ENCODE measurements at regions not wholly inside any gene's neighbourhood (a gene's known extent, or its start where the extent isn't known, plus 50 kb on each side); places are given as distances from the start of the nearest gene placed in this dataset.

GRCh38 chr21:28212061-28212460 is 780.6 kb downstream of the LTN1 start:
- Histone ChIP-seq H3K4me1 (ENCODE audit: low read depth) (no peaks in the 10 kb centered on the region), H3K4me3 (no peak overlapping the region), H3K9me3 (no peaks in the 10 kb centered on the region), H3K36me3 (ENCODE audit: low read depth) (no peaks in the 10 kb centered on the region)
- DNase-seq: no peak
- TF ChIP-seq CTCF (IDR thresholded peaks at IDR 0.05): no peak
- no peak for ATAC-seq
- intact Hi-C loops (cut with DNase I, micrococcal nuclease): no loop called here

- Histone ChIP-seq H3K9me3 (no peaks in the 10 kb centered on the region), H3K36me3 (ENCODE audit: low read depth) (no peaks in the 10 kb centered on the region), H3K4me3 (no peak overlapping the region), H3K4me1 (ENCODE audit: low read depth) (no peaks in the 10 kb centered on the region)
- no peak for DNase-seq
- no peak for ATAC-seq
- intact Hi-C loops (cut with DNase I, micrococcal nuclease): no loop called here
- no peak for TF ChIP-seq CTCF (IDR thresholded peaks at IDR 0.05)
These were observed 785.1 kb downstream of the LTN1 start for GRCh38 chr21:28207436-28208173.

GRCh38 chr21:28200726-28201125 is 792.0 kb downstream of the LTN1 start:
- TF ChIP-seq CTCF (IDR thresholded peaks at IDR 0.05): no peak
- H3K4me1 ChIP-seq (ENCODE audit: low read depth): no peaks in the 10 kb centered on the region
- H3K36me3 ChIP-seq (ENCODE audit: low read depth): no peaks in the 10 kb centered on the region
- no peaks in the 10 kb centered on the region for H3K9me3 ChIP-seq
- H3K4me3 ChIP-seq: no peak overlapping the region
- DNase-seq (no peak), ATAC-seq (no peak)
- intact Hi-C loops (cut with DNase I, micrococcal nuclease): no loop called here

- no peak for TF ChIP-seq CTCF (IDR thresholded peaks at IDR 0.05)
- no peak for ATAC-seq
- intact Hi-C loops (cut with DNase I, micrococcal nuclease): no loop called here
- Histone ChIP-seq H3K4me1 (ENCODE audit: low read depth) (no peaks in the 10 kb centered on the region), H3K36me3 (ENCODE audit: low read depth) (no peaks in the 10 kb centered on the region), H3K4me3 (no peak overlapping the region), H3K9me3 (no peaks in the 10 kb centered on the region)
- no peak for DNase-seq
These were observed 795.7 kb downstream of the LTN1 start for GRCh38 chr21:28196981-28197380.

- H3K4me3 ChIP-seq: no peak overlapping the region
- ATAC-seq (no peak), DNase-seq (no peak)
- TF ChIP-seq CTCF (IDR thresholded peaks at IDR 0.05): no peak
- intact Hi-C loops (cut with DNase I, micrococcal nuclease): no loop called here
- no peaks in the 10 kb centered on the region for H3K4me1 ChIP-seq (ENCODE audit: low read depth)
- H3K36me3 ChIP-seq (ENCODE audit: low read depth): no peaks in the 10 kb centered on the region
- H3K9me3 ChIP-seq: no peaks in the 10 kb centered on the region
These were observed 799.5 kb downstream of the LTN1 start for GRCh38 chr21:28193189-28193588.

GRCh38 chr21:28186604-28187003 is 806.1 kb downstream of the LTN1 start:
- Histone ChIP-seq H3K4me1 (ENCODE audit: low read depth) (no peaks in the 10 kb centered on the region), H3K4me3 (no peak overlapping the region), H3K9me3 (peaks cover 7% of the 10 kb centered on the region), H3K36me3 (ENCODE audit: low read depth) (no peaks in the 10 kb centered on the region)
- ATAC-seq (no peak), DNase-seq (no peak)
- no peak for TF ChIP-seq CTCF (IDR thresholded peaks at IDR 0.05)
- intact Hi-C loops (cut with DNase I, micrococcal nuclease): no loop called here
